Glomerular visceral epithelial cell (primary cell): ENCODE measurements at regions not wholly inside any gene's neighbourhood (a gene's known extent, or its start where the extent isn't known, plus 50 kb on each side); places are given as distances from the start of the nearest gene placed in this dataset.
"Not testable (repeated sequence)": the region's sequence is repeated elsewhere in the genome, so short reads cannot be mapped to it uniquely, and the experiment has no call there.

ENCODE experiments used
- DNase-seq: peaks from one replicate; pipeline ENCODE4 v3.0.0-alpha.2; 2016; ENCODE audit errors: extremely low spot score

- DNase-seq: no peak
Observed at GRCh38 chr20:57973886-57974285, 254.6 kb downstream of the ANKRD60 start.

- DNase-seq: not testable (repeated sequence)
Observed at GRCh38 chr20:57971583-57971982, 256.9 kb downstream of the ANKRD60 start.

GRCh38 chr20:57970856-57971255 lies 257.6 kb downstream of the ANKRD60 start:
- no peak for DNase-seq

GRCh38 chr20:57970116-57970515 lies 258.3 kb downstream of the ANKRD60 start:
- no peak for DNase-seq

GRCh38 chr20:57968120-57968519 lies 258.3 kb upstream of the PMEPA1 start:
- no peak for DNase-seq

GRCh38 chr20:57967364-57967763 lies 257.5 kb upstream of the PMEPA1 start:
- DNase-seq: no peak

GRCh38 chr20:57966620-57967019 lies 256.8 kb upstream of the PMEPA1 start:
- DNase-seq: no peak

- DNase-seq: no peak
Observed at GRCh38 chr20:57965441-57965840, 255.6 kb upstream of the PMEPA1 start.

GRCh38 chr20:57964011-57964862 lies 254.4 kb upstream of the PMEPA1 start:
- no peak for DNase-seq

- no peak for DNase-seq
Observed at GRCh38 chr20:57960803-57961575, 251.2 kb upstream of the PMEPA1 start.

GRCh38 chr20:57959589-57959988 lies 249.8 kb upstream of the PMEPA1 start:
- no peak for DNase-seq

- DNase-seq: no peak
Observed at GRCh38 chr20:57959018-57959417, 249.2 kb upstream of the PMEPA1 start.

GRCh38 chr20:57958050-57958420 lies 248.2 kb upstream of the PMEPA1 start:
- no peak for DNase-seq

GRCh38 chr20:57957411-57958049 lies 247.7 kb upstream of the PMEPA1 start:
- DNase-seq: peak; percentile 9

- no peak for DNase-seq
Observed at GRCh38 chr20:57953638-57954037, 243.8 kb upstream of the PMEPA1 start.

GRCh38 chr20:57952136-57952535 lies 242.3 kb upstream of the PMEPA1 start:
- no peak for DNase-seq

- no peak for DNase-seq
Observed at GRCh38 chr20:57951549-57951948, 241.7 kb upstream of the PMEPA1 start.

GRCh38 chr20:57950764-57951485 lies 241.1 kb upstream of the PMEPA1 start:
- DNase-seq: no peak

GRCh38 chr20:57948180-57948955 lies 238.6 kb upstream of the PMEPA1 start:
- DNase-seq: no peak

GRCh38 chr20:57947421-57948179 lies 237.8 kb upstream of the PMEPA1 start:
- peak; percentile 12 for DNase-seq
